Right atrium auricular region (tissue), 2 donors: ENCODE measurements at regions not wholly inside any gene's neighbourhood (a gene's known extent, or its start where the extent isn't known, plus 50 kb on each side); places are given as distances from the start of the nearest gene placed in this dataset.

ENCODE experiments used
- DNase-seq: peaks from one replicate; pipeline ENCODE4 v3.0.0-alpha.2; 2019; ENCODE audit warnings: low spot score
- H3K27ac ChIP-seq, 2 donors: fragments of 200-600 bp; sonication (generic); 1 replicate in 1 of 2; 2 replicates in 1 of 2; pipeline ENCODE4 v1.5.1; 2016 to 2019
- H3K27me3 ChIP-seq, 2 donors: fragments of 200-600 bp; sonication (generic); one replicate each; pipeline versions ENCODE4 v1.5.1 to v1.6.0; 2017 to 2019
- H3K36me3 ChIP-seq: fragments of 200-600 bp; sonication (generic); one replicate; pipeline ENCODE4 v1.5.1; 2016
- H3K4me1 ChIP-seq, 2 donors: fragments of 200-600 bp; sonication (generic); one replicate each; pipeline versions ENCODE4 v1.5.1 to v1.6.0; 2017 to 2019
- H3K4me3 ChIP-seq, 2 donors: fragments of 200-600 bp; sonication (generic); 1 replicate in 1 of 2; 2 replicates in 1 of 2; pipeline ENCODE4 v1.5.1; 2017 to 2019; ENCODE audit warnings: mild to moderate bottlenecking in 1 of 2, moderate library complexity in 1 of 2
- H3K9me3 ChIP-seq, 2 donors: fragments of 200-600 bp; sonication (generic); one replicate each; pipeline ENCODE4 v1.5.1; 2019
- CTCF ChIP-seq, 2 donors: fragments of 200-600 bp; sonication (generic); IDR thresholded peaks; one replicate each; pipeline ENCODE4 v1.5.1; 2019; ENCODE audit warnings: antibody characterized with exemption in 2 of 2

- H3K27ac ChIP-seq: peak overlapping the region in 1 of 2 donors; percentile 40
- no peaks in the 10 kb centered on the region for H3K4me1 ChIP-seq
- no peaks in the 10 kb centered on the region for H3K9me3 ChIP-seq
- TF ChIP-seq CTCF (IDR thresholded peaks at IDR 0.05): no peak
- peak; percentile 71 for DNase-seq
- no peaks in the 10 kb centered on the region for H3K36me3 ChIP-seq
- H3K27me3 ChIP-seq: no peaks in the 10 kb centered on the region
- no peak overlapping the region for H3K4me3 ChIP-seq
These were observed 87.0 kb upstream of the THY1 start for GRCh38 chr11:119509969-119510401.

- Histone ChIP-seq H3K36me3 (no peaks in the 10 kb centered on the region), H3K9me3 (no peaks in the 10 kb centered on the region), H3K4me1 (no peaks in the 10 kb centered on the region), H3K27me3 (no peaks in the 10 kb centered on the region), H3K27ac (peak overlapping the region in 1 of 2 donors; percentile 40), H3K4me3 (no peak overlapping the region)
- TF ChIP-seq CTCF (IDR thresholded peaks at IDR 0.05): no peak
- DNase-seq: no peak
These were observed 86.4 kb upstream of the THY1 start for GRCh38 chr11:119509282-119509841.

GRCh38 chr11:119506436-119506835 lies 83.5 kb upstream of the THY1 start:
- no peaks in the 10 kb centered on the region for H3K36me3 ChIP-seq
- no peak overlapping the region for H3K27ac ChIP-seq
- TF ChIP-seq CTCF (IDR thresholded peaks at IDR 0.05): no peak
- no peaks in the 10 kb centered on the region for H3K27me3 ChIP-seq
- H3K4me3 ChIP-seq: no peak overlapping the region
- H3K9me3 ChIP-seq: no peaks in the 10 kb centered on the region
- H3K4me1 ChIP-seq: no peaks in the 10 kb centered on the region
- no peak for DNase-seq

- H3K4me3 ChIP-seq: no peak overlapping the region
- H3K27ac ChIP-seq: no peak overlapping the region
- no peaks in the 10 kb centered on the region for H3K36me3 ChIP-seq
- H3K27me3 ChIP-seq: no peaks in the 10 kb centered on the region
- no peaks in the 10 kb centered on the region for H3K9me3 ChIP-seq
- no peaks in the 10 kb centered on the region for H3K4me1 ChIP-seq
- no peak for TF ChIP-seq CTCF (IDR thresholded peaks at IDR 0.05)
- no peak for DNase-seq
These were observed 82.9 kb upstream of the THY1 start for GRCh38 chr11:119505861-119506260.

- no peaks in the 10 kb centered on the region for H3K36me3 ChIP-seq
- TF ChIP-seq CTCF (IDR thresholded peaks at IDR 0.05): no peak
- H3K9me3 ChIP-seq: no peaks in the 10 kb centered on the region
- DNase-seq: no peak
- no peaks in the 10 kb centered on the region for H3K4me1 ChIP-seq
- H3K27me3 ChIP-seq: no peaks in the 10 kb centered on the region
- no peak overlapping the region for H3K4me3 ChIP-seq
- no peak overlapping the region for H3K27ac ChIP-seq
These were observed 82.1 kb upstream of the THY1 start for GRCh38 chr11:119505071-119505470.

- H3K36me3 ChIP-seq: no peaks in the 10 kb centered on the region
- no peaks in the 10 kb centered on the region for H3K9me3 ChIP-seq
- no peaks in the 10 kb centered on the region for H3K4me1 ChIP-seq
- no peak for DNase-seq
- H3K4me3 ChIP-seq: no peak overlapping the region
- no peak overlapping the region for H3K27ac ChIP-seq
- no peak for TF ChIP-seq CTCF (IDR thresholded peaks at IDR 0.05)
- H3K27me3 ChIP-seq: no peaks in the 10 kb centered on the region
These were observed 81.4 kb upstream of the THY1 start for GRCh38 chr11:119504371-119504770.
